Stimulated activated CD4-positive, alpha-beta T cell treated with anti-CD3 and anti-CD28 coated beads, TNF-alpha, amount 100 ng/mL, for 1 hour (primary cell): ENCODE measurements at regions not wholly inside any gene's neighbourhood (a gene's known extent, or its start where the extent isn't known, plus 50 kb on each side); places are given as distances from the start of the nearest gene placed in this dataset.
"Not testable (repeated sequence)": the region's sequence is repeated elsewhere in the genome, so short reads cannot be mapped to it uniquely, and the experiment has no call there.

Experiments
- DNase-seq, 3 donors: peaks; one replicate each; pipeline ENCODE4 v3.0.0-alpha.2; 2020; ENCODE audit warnings: low read depth in 3 of 3, low spot score in 1 of 3

DNA sequence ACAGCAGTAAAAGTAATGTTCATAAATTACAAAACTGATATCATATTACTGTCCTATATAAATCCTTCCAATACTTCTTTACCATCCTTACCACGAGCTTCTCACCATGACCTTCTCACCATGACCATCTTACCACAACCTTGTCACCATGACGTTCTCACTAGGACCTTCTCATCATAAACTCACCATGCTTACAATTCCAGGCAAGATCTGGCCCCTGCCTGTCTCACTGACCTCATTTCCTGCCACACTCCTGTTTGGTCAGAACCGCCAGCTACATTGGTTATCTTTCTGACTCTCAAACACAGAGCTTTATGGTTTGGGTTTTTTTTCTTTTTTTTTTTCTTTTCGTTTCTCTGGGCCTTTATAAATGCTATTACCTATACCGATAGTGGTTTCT is 827.6 kb downstream of the RNF144A start:
- no peak for DNase-seq

DNA sequence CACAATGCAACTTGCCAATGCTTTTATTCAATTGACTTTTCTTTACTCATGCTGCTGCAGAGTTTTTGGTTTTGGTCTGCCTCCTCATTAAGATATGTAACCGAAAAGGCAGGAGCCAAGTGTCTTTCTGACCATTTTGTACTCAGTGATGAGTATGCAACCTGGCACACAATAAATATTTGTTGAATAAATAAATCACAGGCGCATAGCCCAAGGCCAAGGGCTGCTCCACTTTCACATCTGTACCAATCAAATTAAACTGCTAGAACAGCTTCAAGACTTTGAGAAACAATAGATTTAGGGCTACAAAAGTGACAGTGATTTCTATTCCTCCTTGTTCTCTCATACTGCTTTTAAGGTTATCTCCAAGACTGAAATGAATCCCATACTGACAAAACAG is 828.2 kb downstream of the RNF144A start:
- no peak for DNase-seq

DNA sequence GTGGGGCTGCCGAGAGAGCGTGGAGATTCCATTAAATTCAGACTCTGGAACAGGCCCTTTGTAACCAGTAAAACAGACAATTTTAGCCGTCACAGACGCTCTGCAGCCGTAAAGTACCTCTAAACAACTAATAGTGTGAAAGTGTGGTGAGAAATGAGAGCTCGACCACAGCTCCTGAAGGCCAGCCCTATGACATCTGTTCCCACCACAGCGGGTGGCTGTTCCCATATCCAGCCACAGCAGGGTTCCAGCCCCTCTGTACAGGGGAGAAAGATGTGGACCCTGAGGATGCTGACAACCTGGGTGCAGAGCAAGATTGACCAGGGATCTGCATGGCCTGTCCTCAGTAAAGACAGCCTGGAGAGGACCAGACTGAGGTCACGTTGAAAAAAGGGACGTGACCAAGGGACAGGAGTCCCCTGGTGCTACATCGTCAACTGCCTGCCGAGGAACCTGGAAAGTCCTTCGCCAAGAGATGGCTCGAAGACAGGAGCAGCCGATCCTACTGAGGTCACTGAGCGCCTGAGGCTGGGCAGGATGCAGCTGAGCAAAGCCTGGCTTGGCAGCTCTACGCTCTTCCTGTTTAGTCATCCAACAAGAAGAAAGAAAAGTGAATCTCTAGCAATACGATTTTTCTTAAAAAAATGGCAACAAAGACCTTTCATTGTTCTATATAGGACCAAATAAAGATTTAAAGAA is 831.7 kb downstream of the RNF144A start:
- DNase-seq: no peak

DNA sequence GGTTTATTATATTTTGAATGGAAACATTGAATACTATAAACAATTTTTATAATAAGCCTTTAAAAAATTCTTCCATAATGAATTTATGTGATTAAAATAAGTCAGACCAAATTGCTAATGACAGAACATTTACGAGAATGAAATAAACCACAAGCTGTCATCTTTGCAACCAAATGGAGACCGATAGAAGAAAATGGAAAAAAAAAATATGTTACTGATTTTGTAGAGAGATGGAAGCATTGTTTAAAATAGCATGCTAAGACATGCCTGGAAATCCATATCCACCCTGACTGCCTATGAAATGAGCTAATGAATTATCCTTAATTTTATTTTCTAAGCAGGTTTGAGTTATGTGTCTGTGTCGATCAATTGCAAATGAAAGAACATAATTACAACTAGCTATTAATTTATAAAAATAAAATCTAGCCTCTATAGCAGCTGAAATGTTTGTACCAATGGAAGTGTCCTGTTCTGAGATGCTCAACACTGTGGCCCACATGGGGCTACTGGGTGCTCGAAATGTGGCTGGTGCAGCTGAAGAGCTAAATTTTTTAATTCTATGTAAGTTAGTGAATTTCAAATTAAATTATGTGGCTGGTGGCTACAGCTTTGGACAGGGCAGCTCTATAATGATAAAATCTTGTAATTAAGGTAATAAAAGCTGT is 832.8 kb downstream of the RNF144A start:
- no peak for DNase-seq

DNA sequence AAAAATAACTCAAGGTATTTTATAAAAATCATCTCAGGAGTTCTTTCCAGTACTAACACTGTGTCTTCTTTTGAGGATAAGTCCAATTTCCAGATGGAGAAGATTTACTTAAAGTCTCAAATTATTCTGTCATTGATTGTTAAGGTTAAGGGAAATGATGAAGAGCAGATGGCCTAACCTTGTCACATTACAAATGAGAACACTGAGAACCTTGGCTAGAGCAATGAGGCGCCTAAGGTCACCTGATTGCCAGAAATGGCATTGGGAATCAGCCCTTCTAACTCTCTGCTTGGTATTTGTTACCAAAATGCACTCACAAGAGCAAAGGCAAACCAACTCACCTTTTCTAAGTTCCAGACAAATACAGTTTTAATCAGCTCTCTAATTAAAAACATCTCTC is 835.1 kb downstream of the RNF144A start:
- no peak for DNase-seq

DNA sequence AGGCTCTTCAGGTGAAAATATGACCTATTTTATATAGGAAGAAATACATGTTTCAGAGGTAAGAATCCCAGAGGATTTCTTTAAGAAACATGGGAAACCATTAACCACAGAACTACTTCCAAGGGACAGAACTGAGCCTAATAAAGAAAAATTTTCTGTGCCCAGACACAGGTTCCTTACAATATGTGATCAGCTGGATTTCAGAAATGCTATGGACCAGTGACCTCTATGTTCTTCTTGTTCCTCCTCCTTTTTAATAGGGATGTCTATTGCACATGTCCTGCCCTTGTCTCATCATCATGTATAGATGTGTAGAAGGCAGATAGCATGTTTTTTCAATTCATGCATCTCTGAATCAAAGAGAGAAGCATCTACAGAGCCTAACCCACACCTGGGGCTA is 836.6 kb downstream of the RNF144A start:
- no peak for DNase-seq

DNA sequence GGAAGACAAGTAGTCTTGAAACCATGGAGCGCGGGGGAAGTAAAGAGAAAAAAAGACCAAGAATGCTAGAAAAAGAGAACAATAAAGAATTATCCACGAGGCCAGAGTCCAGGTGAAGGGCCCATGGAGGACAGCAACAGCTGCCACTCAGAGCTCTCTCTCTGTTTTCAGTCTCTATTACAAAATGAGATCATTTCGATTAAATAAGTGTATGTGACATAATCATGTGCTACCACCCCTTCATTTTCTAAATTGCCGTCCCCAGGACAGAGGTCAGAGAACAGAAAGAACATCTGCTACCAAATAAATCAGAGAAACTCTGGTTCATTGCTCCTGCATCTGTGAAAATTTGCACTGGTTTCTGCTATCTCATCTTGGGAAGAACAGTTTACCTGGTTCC is 838.7 kb downstream of the RNF144A start:
- DNase-seq: no peak

DNA sequence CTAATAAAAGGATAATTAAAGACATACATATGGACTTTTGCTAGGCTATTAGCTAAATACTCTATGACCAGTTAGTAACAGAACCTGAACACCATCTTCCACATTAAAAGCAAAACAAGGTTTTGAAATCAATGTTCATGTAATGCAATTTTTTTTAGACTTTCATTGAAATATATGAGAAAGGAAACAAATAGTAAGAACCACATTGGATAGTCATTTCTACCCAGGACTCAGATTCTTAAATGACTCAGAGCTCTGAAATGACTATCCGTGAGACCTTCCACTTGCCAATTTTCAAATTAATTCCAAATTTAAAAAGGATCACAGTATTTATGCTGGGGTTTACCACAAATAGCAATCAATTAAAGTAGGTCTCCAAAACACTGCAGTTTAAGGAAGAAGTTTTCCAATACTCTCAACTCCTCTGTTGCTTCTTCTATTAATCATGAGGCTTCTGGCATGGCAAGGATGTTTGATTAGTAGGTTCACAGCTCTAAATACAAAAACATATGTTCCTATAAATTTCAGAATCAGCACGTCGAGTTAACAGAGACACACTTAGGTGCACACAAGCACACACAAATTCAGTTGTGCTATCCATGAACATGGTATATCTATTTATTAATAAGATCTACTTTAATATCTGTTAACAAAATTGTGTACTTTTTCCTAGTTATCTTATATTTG is 841.0 kb downstream of the RNF144A start:
- DNase-seq: no peak

DNA sequence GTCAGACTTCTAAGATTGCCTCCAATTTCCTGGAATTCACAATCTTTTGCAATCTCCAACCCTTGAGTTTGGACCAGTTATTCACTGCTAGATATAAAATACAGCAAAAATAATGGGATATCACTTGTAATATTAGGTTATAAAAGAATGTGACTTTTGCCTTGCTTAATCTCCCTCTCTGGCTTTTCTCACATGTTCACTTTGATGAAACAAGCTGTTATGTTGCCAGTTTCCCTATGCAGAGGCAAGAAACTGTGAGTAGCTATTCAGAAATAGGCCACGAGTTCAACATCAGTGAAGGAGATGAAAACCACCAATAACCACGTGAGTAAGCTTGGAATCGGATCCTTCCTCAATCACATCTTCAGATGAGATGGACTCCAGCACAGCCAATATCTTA is 842.7 kb downstream of the RNF144A start:
- no peak for DNase-seq

DNA sequence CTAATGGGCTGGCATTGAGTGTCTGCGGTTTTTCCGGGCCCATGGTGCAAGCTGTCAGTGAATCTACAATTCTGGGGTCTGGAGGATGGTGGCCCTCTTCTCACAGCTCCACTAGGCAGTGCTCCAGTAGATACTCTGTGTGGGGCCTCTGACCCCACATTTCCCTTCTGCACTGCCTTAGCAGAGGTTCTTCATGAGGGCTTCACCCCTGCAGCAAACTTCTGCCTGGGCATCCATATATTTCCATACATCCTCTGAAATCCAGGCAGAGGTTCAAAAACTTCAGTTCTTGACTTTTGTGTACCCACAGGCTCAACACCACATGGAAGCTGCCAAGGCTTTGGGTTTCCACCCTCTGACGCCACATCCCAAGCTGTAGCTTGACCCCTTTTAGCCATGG is 846.2 kb downstream of the RNF144A start:
- not testable (repeated sequence) for DNase-seq

DNA sequence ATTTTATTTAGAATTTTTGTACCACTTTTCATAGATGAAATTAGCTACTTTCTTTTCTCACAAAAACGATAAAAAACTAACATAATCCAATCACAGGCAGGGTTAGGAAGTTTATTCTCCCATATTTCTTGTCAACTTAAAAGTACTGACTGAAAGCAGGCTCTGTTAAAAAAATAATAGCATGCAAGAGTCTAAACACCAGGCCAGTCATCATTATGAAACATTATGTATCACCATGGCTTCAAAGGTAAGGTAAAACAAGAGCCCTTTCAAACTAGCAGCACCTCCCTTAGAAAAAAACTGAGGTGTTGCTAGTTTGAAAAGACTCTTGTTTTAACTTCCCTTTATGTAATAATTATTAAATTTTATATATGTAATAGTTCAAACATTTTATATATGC is 848.0 kb downstream of the RNF144A start:
- DNase-seq: no peak

DNA sequence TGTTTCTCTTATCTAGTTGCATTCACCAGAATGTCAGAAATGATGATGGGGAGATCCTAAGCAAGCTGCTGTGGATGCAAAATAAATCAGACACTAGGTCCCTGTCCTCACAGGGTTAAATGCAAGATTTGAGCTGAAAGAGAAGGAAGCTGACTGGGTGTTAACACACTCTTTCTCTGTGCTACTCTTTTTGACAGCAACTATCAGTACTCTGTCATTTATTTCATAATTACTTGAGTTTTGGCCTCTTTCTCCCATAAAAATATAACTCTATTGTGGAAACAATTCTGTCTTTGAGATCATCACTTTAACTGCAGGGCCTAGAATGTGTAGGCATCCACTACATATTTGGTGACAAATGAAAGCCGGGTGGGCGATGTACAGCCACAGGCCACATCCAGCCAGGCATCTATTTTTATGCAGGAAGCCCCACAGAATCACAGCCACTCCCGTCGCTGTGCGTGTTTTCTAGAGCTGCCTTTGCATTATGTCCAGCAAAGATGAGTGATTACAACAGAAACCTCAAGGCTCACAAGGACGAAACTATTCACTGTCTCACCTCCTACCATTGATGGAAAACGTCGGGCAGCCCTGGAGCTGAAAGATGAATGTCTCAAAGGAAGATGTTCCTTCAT is 849.0 kb downstream of the RNF144A start:
- DNase-seq: no peak

DNA sequence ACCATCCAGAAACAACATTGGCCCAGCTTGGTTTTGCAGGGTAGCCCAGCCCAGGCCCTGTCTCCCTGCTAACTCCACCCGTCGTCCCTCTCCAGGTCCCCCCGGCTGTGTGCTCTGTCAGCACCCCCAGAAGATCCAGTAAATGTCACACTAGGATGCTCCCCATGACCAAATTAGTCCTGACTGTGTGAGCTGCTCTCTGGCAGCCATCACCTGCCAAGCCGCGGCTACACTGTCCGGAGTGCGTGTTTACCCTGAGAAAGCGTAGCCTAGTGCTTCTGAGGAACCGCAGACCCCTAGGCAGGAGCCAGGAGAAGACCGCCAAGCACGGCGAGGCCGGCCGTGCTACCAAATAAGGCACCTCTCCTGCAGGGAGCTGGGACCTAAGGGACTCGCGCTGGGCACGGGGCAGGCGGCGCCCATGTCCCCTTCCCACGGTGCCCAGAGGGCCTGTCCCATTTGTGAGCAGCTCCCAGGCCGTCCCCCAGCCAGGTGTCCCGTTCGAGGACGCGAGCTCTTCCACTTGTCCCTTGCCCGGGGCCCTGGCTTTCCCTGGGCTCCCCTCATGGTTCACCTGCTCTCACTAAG is 849.9 kb downstream of the RNF144A start:
- DNase-seq: no peak

DNA sequence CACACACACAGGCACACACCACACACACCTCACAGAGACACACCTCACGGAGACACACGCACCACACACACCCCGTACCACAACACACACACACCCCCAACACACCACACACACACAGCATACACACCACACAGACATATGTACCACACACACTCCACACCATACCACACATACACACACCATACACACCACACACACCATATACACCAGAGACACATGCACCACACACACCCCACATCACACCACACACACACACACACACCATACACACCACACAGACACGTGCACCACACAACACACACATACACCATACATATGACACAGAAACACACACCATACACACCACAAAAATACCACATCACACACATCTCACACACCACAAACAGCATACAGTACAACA is 850.7 kb downstream of the RNF144A start:
- no peak for DNase-seq

DNA sequence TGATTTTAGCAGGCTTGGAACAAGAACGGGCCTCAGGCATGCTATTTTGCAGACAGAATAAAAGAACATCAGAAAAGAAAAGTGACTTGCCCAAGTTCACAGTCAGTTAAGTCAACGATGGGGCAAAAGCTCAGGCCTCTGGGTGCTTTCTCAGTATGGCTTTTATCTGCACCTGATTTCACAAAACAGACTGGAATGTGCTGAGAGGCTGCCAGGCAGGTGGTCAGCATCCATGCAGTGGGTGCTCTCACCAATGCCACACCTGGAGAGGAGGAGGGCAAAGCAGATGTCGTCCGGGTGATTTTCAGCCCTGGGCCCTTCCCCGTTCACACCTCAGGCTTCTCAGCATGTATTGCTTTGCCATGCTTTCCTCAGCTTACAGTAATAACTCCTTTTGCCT is 854.6 kb downstream of the RNF144A start:
- no peak for DNase-seq

DNA sequence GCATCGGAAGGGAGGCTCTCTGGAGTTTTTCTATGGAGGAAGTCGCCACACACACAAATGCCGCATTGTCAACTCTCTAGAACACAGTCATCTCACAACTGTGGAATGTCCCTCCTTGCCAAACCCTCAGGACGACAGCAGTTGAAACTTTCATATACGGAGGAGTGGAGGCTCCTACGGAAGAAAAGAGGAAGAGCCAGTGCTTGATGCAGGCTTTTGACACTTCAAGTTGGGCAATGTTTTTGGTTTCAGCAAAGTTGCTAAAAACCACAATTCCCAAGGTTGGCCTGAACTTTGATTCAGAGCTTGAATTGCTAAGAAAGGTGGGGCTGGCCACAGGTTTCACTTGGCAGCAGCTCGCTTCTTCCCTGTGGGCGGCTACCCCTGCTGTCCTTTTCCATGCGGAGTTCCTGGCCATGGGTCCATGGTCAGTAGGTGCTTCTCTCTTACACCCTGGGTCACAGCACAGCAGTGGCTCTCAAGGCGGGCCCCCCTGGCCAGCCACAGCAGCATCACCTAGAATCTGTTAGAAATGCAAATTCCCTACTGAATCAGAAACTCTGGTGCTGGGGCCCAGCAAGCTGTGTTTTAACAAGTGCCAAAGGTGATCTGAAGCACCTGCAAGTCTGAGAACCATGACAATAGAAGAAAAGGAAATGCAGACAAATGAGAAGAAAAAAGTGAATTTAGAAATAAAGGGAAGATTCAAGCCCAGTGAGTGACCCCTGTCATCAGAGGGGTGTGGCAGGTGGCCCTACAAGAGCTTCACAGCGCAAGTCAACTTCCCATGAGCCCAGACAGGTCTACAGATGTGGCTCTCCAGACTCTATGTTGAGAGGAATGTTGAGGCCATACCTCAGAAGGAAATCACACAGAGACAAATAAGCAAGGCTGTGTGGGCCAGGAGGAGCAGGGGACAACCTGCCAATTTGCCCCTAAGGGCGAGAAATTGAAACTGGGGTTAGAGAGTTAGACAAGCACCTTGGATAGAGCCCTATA is 856.4 kb downstream of the RNF144A start:
- DNase-seq: no peak

DNA sequence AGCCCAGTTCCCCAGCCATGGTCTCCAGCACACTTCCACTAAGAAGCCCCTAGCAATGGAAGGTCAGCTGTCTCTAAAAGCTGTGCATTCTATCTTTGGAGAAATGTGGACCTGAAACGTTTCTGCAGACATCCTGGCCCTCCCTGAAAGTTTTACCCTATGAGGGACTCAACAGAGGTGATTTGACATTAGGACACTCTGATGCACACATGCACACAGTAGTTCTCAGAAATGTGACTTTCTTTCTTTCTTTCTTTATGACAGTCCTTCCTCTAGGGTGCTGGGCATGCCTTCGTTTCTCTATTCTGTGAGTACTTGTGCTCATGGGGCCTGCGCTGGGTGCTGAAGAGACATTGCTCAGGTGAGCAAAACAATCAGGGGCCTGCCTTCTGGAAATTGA is 857.3 kb downstream of the RNF144A start:
- DNase-seq: no peak

DNA sequence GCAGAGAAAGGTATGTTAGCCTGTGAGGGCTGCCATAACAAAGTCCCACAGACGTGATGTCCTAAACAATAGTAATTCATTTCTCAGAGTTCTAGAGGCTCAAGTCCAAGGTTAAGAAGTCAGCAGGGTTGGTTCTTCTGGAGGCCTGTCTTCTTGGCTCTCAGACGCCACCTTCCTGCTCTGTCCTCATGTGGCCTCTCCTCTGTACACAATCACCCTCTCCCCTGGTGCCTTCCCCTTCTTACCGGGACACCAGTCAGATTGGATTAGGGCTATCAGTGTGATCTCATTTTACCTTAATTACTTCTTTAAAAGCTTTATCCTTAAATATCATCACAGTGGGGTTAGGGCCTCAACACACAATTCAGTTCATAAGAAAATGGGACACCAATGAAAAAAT is 860.5 kb downstream of the RNF144A start:
- DNase-seq: no peak

DNA sequence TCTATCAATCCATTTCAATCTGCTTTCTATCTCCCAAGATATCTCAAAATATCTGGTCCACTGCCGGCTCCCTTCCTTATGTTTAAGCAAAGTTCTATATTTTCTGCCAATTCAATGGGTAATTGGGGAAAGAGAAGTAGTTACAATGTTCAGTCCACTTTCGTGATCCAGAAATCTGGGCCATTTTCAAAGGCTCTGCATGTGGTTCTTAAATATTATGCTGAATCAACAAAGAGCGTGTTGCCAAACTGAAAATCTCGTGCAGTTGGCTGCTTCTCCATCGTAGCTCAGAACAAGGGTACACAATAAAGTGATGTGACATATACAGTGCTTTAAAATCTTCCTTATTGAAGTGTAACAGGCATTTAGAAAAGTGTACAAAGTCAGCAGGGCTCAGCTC is 863.1 kb downstream of the RNF144A start:
- no peak for DNase-seq

DNA sequence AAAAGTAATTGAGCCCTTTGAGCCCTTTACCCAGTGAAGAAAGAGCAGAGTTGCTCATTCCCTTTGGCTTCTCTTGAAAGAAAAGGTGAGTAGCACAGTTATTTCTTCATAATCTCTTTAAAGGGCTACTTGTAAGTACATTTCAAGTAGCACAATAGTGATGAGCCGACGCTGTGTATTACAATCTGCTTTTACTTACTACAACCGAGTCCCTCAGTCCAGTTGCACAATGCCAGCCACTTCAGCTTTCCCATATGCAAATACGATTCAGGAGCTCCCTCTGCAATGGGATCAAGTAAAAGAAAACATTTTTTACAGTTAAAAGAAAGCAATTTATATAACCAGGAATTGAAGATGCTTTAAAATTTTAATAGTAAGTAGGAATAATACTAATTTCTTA is 868.5 kb downstream of the RNF144A start:
- no peak for DNase-seq

DNA sequence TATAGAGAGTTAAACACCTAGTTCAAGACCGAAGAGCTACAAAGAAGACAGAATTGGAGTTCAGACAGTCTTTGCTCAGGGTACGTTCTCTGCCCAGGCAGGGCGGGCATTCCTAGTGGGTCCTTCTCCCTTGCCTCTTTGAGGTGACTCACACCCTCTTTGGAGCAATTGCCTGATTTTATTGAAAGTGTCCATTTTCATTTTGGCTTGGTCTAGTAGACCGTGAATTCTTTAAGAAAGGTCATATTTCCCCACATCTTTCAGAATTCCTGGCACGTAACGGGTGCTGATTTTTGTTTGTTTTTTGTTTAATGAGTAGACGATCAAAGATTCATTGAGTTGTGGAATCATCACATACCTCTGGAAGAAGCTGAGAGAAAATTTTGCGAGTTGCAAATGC is 871.5 kb downstream of the RNF144A start:
- no peak for DNase-seq
